Stomach (tissue), 4 donors: ENCODE measurements at regions not wholly inside any gene's neighbourhood (a gene's known extent, or its start where the extent isn't known, plus 50 kb on each side); places are given as distances from the start of the nearest gene placed in this dataset.

Experiments used
- CTCF ChIP-seq, 7 experiments: fragments of 450-650 bp in 4 of 7; fragments of 200-600 bp in 3 of 7; sonication (generic) in 3 of 7; IDR thresholded peaks; one replicate each; pipeline ENCODE4 v1.5.1; 2016 to 2019; ENCODE audit warnings: antibody characterized with exemption in 7 of 7, control low read depth in 2 of 7, mild to moderate bottlenecking in 1 of 7
- EP300 ChIP-seq: sonication (generic); formaldehyde crosslinking; IDR thresholded peaks from one replicate; pipeline ENCODE4 v1.6.1; 2017; ENCODE audit warnings: antibody characterized with exemption
- POLR2A ChIP-seq, 4 donors: fragments of 450-650 bp; IDR thresholded peaks; one replicate each; pipeline ENCODE4 v1.6.1; 2016; ENCODE audit warnings: antibody characterized with exemption in 4 of 4, control low read depth in 2 of 4, mild to moderate bottlenecking in 1 of 4, moderate library complexity in 1 of 4
- POLR2AphosphoS5 ChIP-seq, 3 donors: sonication (generic); formaldehyde crosslinking; IDR thresholded peaks; one replicate each; pipeline ENCODE4 v1.6.1; 2016; ENCODE audit warnings: antibody characterized with exemption in 3 of 3

GRCh38 chr22:44550711-44551491 lies 52.9 kb upstream of the RTL6 start:
- TF ChIP-seq POLR2A (IDR thresholded peaks at IDR 0.05), result no peak
- TF ChIP-seq EP300, result no peak
- TF ChIP-seq CTCF (IDR thresholded peaks at IDR 0.05), result no peak
- TF ChIP-seq POLR2AphosphoS5 (IDR thresholded peaks at IDR 0.05), result peak in 1 of 3 donors; percentile 41
